GM21717 (cell line): ENCODE measurements at regions not wholly inside any gene's neighbourhood (a gene's known extent, or its start where the extent isn't known, plus 50 kb on each side); places are given as distances from the start of the nearest gene placed in this dataset.
"Not testable (repeated sequence)": the region's sequence is repeated elsewhere in the genome, so short reads cannot be mapped to it uniquely, and the experiment has no call there.

Source experiments
- ATAC-seq: cut with Tn5 transposase; IDR thresholded peaks from one replicate; pipeline ENCODE4 v1.9.1; 2021; ENCODE audit warnings: mild to moderate bottlenecking, moderate library complexity; ENCODE audit not compliant: unreplicated experiment

- ATAC-seq: no peak
Observed at GRCh38 chr9:96067004-96067403, 191.5 kb downstream of the ERCC6L2 start.

- ATAC-seq: no peak
Observed at GRCh38 chr9:96065482-96066251, 190.2 kb downstream of the ERCC6L2 start.

GRCh38 chr9:96064826-96065481 lies 189.5 kb downstream of the ERCC6L2 start:
- ATAC-seq: no peak

DNA sequence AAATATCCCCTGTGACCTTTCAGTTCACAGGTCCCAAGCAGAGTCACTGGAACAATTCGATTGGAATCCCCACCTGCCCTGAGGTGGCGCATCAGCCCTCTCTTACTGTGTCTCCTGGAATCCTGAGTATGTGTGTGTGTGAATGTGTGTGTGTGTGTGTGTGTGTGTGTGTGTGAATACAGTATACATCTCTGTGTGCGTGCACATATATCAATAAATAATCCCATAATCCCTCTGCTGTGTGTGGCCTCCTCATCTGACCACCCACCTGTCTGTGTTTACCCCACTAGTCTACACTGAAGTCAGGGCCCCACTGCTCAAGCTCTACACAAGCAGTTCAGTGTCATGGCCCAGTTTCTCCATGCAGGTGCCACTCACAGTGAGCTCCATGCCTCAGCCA lies 187.4 kb downstream of the ERCC6L2 start:
- no peak for ATAC-seq

GRCh38 chr9:96062031-96062430 lies 186.5 kb downstream of the ERCC6L2 start:
- no peak for ATAC-seq

DNA sequence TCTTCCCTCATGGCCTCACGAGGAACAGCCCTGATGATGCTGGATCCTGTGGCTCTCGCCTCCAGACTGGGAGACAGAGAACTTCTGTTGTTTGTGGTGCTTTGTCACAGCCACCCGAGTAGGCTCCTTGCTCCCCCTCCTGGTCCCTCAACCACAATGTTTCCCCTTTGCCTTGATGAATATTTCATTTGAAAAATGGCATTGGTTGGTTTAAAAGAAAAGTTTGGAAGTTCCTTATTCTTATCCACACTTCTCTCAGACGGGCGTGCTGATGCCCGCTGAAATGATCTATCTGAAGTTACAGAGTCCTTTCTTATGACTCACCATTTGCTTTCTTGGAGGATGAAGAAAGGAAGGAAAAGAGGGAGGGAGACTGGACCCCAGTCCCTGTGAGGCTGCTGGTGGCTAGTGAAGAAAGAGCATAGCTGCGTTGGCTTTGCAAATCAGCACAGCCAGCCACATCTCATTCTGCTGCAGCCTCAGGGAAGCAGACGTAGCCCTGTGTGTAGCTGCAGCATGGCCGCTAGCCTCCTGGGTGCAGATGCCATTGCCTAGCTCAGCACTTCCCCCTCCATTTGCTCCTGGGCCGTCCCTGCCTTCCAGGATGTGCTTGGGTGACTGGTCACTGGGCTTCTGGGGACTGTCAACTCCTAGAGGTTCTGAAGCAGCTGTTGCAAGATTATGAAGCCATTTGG lies 185.9 kb downstream of the ERCC6L2 start:
- ATAC-seq: no peak

DNA sequence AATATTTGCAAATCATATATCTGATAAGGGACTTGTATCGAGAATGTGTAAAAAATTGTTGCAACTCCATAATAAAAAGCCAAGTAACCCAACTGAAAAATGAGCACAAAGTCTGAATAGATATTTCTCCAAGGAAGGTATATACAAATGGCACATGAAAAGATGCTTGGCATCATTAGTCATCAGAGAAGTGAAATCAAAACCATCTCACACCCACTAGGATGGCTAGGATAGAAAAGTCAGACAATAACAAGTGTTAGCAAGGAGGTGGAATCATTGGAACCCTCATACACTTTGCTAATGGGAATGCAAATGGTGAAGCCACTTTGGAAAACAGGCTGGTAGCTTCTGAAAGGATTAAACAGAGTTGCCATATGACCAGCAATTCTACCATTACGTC lies 182.7 kb downstream of the ERCC6L2 start:
- ATAC-seq: no peak

DNA sequence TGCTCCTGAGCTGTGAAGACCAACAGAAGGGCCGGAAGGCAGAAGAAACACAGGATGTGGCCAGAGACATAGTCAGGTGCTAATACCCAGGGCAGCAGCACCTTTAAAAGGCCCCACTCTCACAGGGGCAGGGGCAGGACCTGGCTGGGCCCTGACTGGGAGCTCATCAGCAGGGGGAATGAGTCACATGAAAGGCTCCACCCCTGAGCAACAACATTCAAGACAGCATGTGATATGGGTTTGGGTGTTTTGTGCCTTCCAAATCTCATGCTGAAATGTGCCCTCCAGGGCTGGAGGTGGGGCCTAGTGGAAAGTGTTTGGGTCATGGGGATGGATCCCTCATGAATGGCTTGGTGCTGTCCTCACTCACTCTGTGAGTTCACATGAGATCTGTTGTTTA lies 181.7 kb downstream of the ERCC6L2 start:
- no peak for ATAC-seq

DNA sequence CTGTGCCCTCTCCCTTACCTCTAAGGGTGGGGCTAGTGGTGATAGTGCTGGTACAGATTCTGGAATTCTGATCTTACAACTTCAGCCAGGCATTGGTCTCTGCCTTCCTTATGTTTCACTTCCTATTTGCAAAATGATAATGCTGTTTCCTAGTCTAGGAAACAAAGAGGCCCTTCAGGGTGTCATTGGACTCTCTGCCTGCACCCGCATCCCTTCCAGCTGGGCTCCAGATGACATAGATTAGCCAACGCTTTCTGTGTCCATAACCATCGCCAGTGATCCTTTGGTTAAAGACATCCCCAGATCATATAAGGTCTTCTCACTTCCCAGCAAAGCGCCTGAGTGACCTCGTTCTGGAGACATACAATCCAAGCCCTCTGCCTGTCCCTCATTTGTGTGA lies 180.7 kb downstream of the ERCC6L2 start:
- ATAC-seq: no peak

DNA sequence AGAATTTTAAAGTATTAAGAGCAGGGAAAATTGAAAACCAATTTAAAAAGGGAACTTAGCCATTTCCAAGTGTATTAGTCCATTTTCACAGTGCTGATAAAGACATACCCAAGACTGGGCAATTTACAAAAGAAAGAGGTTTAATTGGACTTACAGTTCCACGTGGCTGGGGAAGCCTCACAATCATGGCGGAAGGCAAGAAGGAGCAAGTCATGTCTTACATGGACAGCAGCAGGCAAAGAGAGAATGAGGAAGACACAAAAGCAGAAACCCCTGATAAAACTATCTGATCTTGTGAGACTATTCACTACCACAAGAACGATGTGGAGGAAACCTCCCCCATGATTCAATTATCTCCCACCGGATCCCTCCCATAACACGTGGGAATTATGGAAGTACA lies 178.8 kb downstream of the ERCC6L2 start:
- ATAC-seq: not testable (repeated sequence)

DNA sequence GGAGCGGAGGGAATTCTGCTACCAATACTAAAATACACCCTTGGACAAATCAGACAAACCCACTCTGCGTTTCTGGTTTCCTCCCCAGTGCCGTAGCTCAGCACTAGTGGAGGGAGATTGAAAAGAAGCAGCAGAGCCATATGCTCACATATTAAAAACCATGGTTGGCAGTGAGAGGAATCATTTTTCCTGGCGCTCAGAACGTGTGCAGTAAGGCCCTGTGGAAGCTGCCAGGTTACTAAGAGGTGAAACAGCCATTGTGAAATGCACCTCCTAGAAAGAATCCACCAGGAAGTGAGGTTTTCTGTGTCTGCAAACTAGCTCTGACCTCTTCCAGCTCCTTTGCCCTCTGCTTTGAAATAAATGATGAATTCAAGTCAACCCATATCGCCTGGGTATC lies 177.2 kb downstream of the ERCC6L2 start:
- no peak for ATAC-seq

GRCh38 chr9:96051423-96051822 lies 175.9 kb downstream of the ERCC6L2 start:
- ATAC-seq: no peak

DNA sequence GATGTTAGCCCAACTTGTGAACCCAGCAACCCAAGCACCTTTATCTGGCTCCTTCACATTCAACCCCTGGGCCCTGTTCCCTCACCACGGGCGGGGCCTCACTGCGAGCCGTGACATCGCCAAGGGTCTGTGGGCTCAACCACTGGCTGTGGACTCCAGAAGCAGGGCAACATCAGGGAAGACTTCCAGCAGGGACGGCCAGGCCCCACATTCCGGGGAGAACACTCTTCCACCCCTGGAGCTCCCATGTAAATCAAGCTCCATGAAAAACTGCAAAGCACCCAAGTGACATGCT lies 175.3 kb downstream of the ERCC6L2 start:
- ATAC-seq: no peak

DNA sequence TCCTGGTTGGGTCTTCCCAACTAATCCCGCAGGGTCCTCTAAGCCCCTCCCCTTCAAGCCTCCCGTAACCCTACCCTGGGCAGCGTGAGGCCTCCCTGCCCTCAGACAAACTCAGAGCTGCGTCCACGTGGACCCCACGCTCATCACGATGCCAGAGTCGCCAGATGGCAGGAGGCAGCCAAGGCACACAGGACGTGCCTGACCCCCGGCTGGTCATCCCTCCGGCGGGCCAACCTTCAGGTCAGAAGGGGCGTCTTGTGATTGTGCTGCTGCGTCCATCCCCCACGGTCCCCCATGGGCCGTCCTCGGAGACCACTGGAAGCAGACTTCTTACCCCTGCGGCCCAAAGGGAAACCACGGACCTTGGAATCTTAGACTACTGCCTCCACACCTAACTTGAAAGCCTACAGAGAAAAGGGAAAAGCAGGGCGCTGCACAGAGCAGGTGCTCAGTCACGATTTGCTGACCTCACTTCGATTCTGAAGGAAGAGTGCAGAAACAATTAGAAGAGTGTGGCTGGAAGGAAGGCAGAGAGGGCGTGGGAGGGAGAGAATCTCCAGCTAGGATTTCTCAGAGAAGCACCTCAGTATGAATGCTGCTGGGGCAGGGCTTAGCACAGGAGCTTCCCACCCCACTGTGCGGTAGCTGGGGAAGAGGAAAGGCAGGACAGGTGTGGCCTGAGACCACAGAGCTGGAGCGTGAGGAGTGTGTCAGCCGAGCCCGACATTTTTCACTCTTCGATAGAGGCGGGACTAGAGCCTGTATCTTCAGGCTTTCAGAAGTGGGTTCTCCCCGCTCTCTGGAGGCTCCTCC lies 174.8 kb downstream of the ERCC6L2 start:
- no peak for ATAC-seq

DNA sequence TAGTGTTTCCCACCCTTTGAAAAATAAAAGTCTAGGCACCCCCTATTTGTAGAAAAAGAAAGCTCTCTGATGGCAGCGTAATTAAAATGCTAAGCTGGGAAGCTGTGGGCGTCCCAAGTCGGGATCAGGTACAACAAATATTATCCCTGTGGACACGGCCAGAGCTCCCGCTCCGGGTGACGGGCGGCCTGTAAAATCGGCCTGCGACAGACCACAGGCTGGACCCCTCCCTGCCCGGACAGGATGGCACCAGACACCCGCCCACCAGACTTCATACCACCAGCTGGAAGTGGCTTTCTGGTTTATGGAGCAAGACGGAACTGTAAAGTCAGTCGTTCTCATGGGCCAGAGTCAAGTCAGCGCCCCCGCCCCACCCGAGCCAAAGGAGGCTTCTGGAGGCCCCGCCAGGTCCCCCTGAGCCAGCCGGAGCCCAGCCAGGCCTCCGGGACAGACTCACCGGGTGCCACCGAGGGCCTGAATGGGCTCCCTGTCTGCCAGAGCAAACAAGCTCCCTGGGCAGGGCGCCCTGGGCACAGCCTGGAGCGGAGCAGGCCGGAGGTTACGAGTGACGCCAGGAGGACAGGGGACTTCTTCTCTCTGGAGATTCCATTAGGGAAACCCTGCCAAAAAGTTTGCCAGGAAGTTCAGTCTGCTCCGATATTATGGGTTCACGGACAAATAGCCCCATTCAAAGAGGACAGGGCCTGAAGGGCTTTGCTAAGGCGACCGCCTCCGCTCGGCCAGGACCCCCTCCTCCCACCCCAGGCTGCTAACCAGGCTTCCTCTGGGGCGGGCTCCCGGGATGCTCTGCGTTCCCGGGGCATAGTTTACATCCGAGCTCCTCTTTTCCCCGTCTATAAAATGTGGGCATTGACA lies 173.7 kb downstream of the ERCC6L2 start:
- no peak for ATAC-seq

GRCh38 chr9:96048104-96048955 lies 172.8 kb downstream of the ERCC6L2 start:
- no peak for ATAC-seq

GRCh38 chr9:96047741-96048103 lies 172.2 kb downstream of the ERCC6L2 start:
- no peak for ATAC-seq

DNA sequence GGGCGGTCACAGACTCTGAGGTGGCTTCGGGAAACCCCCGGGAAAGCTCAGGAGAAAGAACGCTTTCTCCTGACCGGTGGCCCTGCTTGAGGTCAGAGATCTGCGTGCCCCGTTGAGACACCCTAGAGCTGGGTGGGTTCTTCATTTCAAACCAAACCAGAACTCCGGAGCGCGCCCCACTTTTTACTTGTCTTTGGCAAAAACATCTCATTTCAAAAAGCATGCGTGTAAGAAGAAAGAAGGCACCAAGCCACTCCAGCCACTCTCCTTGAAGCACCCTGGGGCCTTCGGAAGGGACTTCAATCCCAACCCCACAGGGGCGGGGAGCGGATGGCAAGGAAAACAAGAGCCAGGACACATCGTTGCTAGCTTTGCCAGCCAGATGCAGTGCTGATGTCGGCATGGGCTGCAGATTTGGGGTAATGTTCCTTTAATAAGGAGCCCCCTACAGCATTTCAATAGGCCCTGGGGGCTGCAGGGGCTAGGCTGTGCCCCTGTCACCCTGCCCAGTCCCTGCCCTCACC lies 171.7 kb downstream of the ERCC6L2 start:
- no peak for ATAC-seq

GRCh38 chr9:96045811-96046210 lies 170.3 kb downstream of the ERCC6L2 start:
- no peak for ATAC-seq
